ENCODE measurements at regions not wholly inside any gene's neighbourhood (a gene's known extent, or its start where the extent isn't known, plus 50 kb on each side); places are given as distances from the start of the nearest gene placed in this dataset.

GRCh38 chr9:115481769-115482168 lies 363.8 kb upstream of the TNC start:
- TF ChIP-seq CTCF (IDR thresholded peaks at IDR 0.05; ENCODE audit: low read depth, low read length, missing input control) (no peak), MAX (IDR thresholded peaks at IDR 0.05) (no peak), REST (IDR thresholded peaks at IDR 0.05) (no peak), TAF1 (conservative IDR thresholded peaks at IDR 0.05) (no peak), EGR1 (IDR thresholded peaks at IDR 0.05; ENCODE audit: low read depth in 2 of 2) (no peak), SP1 (IDR thresholded peaks at IDR 0.05) (no peak), YY1 (IDR thresholded peaks at IDR 0.05) (no peak), RAD21 (IDR thresholded peaks at IDR 0.05) (no peak)
- TF ChIP-seq, protein P1, sequence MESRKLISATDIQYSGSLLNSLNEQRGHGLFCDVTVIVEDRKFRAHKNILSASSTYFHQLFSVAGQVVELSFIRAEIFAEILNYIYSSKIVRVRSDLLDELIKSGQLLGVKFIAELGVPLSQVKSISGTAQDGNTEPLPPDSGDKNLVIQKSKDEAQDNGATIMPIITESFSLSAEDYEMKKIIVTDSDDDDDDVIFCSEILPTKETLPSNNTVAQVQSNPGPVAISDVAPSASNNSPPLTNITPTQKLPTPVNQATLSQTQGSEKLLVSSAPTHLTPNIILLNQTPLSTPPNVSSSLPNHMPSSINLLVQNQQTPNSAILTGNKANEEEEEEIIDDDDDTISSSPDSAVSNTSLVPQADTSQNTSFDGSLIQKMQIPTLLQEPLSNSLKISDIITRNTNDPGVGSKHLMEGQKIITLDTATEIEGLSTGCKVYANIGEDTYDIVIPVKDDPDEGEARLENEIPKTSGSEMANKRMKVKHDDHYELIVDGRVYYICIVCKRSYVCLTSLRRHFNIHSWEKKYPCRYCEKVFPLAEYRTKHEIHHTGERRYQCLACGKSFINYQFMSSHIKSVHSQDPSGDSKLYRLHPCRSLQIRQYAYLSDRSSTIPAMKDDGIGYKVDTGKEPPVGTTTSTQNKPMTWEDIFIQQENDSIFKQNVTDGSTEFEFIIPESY (IDR thresholded peaks at IDR 0.05): no peak

Measured in liver (tissue), 3 donors.